ENCODE measurements at regions not wholly inside any gene's neighbourhood (a gene's known extent, or its start where the extent isn't known, plus 50 kb on each side); places are given as distances from the start of the nearest gene placed in this dataset.
A peak's percentile ranks its signal among the peaks of the same experiment; 100 is the strongest.

DNA sequence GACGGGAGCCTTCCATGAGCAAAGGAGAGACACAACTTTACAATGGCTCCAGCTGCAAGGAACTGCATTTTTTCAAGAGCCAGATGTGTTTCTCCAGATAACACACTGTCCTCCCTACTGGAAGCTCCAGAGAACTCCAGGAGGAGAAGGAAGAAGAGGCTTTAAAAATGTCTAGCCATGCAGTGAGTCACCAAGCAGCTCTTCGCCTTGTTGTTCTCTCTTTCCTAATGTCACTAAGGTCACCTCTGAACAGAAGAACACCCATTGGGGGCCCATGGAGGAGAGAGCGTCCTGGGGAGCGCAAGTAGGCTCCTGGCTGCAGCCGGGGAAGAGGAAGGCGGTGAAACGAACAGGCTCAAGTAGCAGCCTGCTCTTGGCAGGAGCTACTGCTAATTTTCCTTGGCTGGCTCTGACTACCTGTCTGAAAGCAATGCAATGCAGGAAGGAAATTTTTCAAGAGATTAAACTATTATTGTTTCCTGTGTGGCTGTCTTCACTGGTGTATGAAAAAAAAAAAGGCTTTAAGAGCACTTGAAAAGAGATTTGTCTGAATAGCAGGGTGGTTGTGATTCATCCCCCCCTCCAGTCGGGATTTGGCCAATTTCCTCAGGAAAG, 321.9 kb downstream of the SETD4 start:
- TF ChIP-seq, protein P1, sequence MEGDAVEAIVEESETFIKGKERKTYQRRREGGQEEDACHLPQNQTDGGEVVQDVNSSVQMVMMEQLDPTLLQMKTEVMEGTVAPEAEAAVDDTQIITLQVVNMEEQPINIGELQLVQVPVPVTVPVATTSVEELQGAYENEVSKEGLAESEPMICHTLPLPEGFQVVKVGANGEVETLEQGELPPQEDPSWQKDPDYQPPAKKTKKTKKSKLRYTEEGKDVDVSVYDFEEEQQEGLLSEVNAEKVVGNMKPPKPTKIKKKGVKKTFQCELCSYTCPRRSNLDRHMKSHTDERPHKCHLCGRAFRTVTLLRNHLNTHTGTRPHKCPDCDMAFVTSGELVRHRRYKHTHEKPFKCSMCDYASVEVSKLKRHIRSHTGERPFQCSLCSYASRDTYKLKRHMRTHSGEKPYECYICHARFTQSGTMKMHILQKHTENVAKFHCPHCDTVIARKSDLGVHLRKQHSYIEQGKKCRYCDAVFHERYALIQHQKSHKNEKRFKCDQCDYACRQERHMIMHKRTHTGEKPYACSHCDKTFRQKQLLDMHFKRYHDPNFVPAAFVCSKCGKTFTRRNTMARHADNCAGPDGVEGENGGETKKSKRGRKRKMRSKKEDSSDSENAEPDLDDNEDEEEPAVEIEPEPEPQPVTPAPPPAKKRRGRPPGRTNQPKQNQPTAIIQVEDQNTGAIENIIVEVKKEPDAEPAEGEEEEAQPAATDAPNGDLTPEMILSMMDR (conservative IDR thresholded peaks at IDR 0.05), result peak; percentile 10; the same call in 1 of the 2 replicates
- H3K27ac ChIP-seq, result peak overlapping the region; percentile 31

GRCh38 chr21:35737899-35738346, 322.4 kb downstream of the SETD4 start:
- TF ChIP-seq, protein P1 (conservative IDR thresholded peaks at IDR 0.05), result no peak
- peak overlapping the region; percentile 31 for H3K27ac ChIP-seq

GRCh38 chr21:35737449-35737848, 322.9 kb downstream of the SETD4 start:
- TF ChIP-seq, protein P1 (conservative IDR thresholded peaks at IDR 0.05), result no peak
- no peak overlapping the region for H3K27ac ChIP-seq

- TF ChIP-seq, protein P1 (conservative IDR thresholded peaks at IDR 0.05), result no peak
- peak overlapping the region; percentile 22; the same call in 1 of the 2 replicates for H3K27ac ChIP-seq
Measured at GRCh38 chr21:35732788-35733187, 327.5 kb downstream of the SETD4 start.

GRCh38 chr21:35730325-35730724, 330.0 kb downstream of the SETD4 start:
- TF ChIP-seq, protein P1 (conservative IDR thresholded peaks at IDR 0.05), result peak; percentile 39
- H3K27ac ChIP-seq, result no peak overlapping the region

GRCh38 chr21:35727830-35728229, 332.5 kb downstream of the SETD4 start:
- TF ChIP-seq, protein P1 (conservative IDR thresholded peaks at IDR 0.05), result no peak

DNA sequence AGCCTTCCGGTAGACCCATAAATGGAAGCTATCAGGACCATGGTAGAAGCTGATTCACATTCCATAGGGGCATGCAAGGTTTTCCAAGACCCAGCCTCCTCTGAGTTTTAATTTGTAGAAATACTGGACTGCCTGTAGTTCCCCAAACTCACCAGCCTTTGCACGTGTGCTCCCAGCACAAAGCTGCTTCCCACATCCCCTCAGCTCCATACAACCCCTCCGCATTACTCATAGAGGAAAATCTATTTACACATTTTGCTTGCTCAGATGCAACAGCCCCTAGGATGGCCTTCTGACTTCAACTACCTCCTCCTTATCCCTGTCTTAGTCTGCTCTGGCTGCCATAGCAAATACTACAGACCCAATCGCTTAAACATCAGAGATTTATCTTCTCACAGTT, 336.2 kb downstream of the SETD4 start:
- TF ChIP-seq, protein P1 (conservative IDR thresholded peaks at IDR 0.05), result no peak

More at GRCh38 chr21:35727830-35728229, 332.5 kb downstream of the SETD4 start:
- no peak overlapping the region for H3K27ac ChIP-seq

More for the DNA sequence above, 336.2 kb downstream of the SETD4 start:
- no peak overlapping the region for H3K27ac ChIP-seq

Data from VCaP (cell line).